ENCODE measurements at regions not wholly inside any gene's neighbourhood (a gene's known extent, or its start where the extent isn't known, plus 50 kb on each side); places are given as distances from the start of the nearest gene placed in this dataset.

DNA sequence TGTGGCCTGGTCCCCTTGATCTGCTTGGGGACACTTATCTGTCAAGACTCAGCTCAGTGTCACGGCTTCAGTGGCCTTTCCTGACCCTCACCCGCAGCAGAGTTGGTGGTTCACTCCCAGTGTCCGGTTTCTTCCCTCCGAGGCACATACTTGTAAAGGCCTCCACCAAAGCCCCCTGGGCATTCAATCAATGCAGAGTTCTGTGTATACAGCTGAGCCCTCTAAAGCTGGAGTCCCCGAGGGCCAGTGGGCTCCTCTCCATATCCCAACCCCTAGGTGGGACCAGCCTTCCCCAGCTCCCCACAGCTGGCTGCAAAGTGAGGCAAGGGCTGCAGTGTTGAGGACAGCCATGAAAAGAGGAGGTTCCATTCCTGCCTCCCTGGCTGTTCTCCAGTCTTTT, 70.9 kb upstream of the RGMA start:
- TF ChIP-seq ISL1 (CRISPR knock-in tag; IDR thresholded peaks at IDR 0.05): no peak
- no peak for TF ChIP-seq ZFP30 (CRISPR knock-in tag; IDR thresholded peaks at IDR 0.05)
- no peak for TF ChIP-seq PPARA (CRISPR knock-in tag; IDR thresholded peaks at IDR 0.05; ENCODE audit: borderline replicate concordance)
- TF ChIP-seq BACH2 (CRISPR knock-in tag; IDR thresholded peaks at IDR 0.05; ENCODE audit: borderline replicate concordance): no peak
- TF ChIP-seq CREB5 (CRISPR knock-in tag; IDR thresholded peaks at IDR 0.05; ENCODE audit: low read depth): no peak
- TF ChIP-seq TOX (CRISPR knock-in tag; IDR thresholded peaks at IDR 0.05; ENCODE audit: borderline replicate concordance): no peak
- no peak for TF ChIP-seq ARNTL (CRISPR knock-in tag; IDR thresholded peaks at IDR 0.05; ENCODE audit: borderline replicate concordance, low read depth)
- no peak for ATAC-seq

DNA sequence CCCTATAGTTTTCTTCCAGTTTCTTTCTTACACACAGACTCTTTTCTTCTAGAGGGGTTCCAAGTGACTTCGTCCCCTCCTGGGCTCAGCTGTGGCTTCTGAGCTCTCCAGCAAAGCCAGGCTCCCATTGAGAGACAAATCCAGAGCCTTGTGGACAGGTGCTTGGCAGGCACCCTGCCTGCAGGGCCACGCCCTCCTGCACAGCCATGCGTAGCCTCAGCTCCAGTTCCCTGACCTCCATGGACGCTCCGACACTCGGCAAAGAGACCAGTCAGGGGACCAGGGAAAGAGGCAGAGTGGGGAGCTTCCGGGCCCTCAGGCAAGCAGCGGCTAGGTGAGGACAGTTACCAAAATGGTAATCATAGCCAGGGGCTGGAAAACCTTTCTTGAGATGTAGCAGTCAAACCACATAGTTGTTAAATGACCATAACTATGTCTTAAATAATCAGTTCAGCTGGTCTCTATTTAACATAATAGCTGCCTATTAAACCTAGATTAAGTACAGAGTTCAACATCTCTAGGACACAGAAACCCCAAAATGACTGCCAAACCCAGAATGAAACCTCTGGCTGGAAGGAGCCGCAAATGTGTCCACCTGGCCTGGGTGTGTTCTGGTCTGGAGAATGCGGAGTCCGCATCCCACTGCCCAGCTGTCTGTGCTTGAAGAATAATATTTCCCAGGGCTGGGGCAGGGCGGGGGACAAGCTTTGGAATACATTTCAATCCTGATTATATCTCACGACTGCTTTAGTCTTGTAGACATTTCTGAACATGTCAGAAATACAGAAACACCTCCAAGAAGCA, 69.3 kb upstream of the RGMA start:
- TF ChIP-seq TCF4 (CRISPR knock-in tag; IDR thresholded peaks at IDR 0.05; ENCODE audit: borderline replicate concordance) (no peak), ISL1 (CRISPR knock-in tag; IDR thresholded peaks at IDR 0.05) (no peak), ARNTL (CRISPR knock-in tag; IDR thresholded peaks at IDR 0.05; ENCODE audit: borderline replicate concordance, low read depth) (no peak), CSDC2 (CRISPR knock-in tag; IDR thresholded peaks at IDR 0.05) (no peak), POU6F1 (CRISPR knock-in tag; IDR thresholded peaks at IDR 0.05; ENCODE audit: borderline replicate concordance, low read depth) (no peak), BACH2 (CRISPR knock-in tag; IDR thresholded peaks at IDR 0.05; ENCODE audit: borderline replicate concordance) (no peak), ZC3H10 (CRISPR knock-in tag; IDR thresholded peaks at IDR 0.05) (no peak), ZNF8 (CRISPR knock-in tag; IDR thresholded peaks at IDR 0.05) (no peak)
- TF ChIP-seq, protein P1, sequence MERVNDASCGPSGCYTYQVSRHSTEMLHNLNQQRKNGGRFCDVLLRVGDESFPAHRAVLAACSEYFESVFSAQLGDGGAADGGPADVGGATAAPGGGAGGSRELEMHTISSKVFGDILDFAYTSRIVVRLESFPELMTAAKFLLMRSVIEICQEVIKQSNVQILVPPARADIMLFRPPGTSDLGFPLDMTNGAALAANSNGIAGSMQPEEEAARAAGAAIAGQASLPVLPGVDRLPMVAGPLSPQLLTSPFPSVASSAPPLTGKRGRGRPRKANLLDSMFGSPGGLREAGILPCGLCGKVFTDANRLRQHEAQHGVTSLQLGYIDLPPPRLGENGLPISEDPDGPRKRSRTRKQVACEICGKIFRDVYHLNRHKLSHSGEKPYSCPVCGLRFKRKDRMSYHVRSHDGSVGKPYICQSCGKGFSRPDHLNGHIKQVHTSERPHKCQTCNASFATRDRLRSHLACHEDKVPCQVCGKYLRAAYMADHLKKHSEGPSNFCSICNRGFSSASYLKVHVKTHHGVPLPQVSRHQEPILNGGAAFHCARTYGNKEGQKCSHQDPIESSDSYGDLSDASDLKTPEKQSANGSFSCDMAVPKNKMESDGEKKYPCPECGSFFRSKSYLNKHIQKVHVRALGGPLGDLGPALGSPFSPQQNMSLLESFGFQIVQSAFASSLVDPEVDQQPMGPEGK (CRISPR knock-in tag; IDR thresholded peaks at IDR 0.05; ENCODE audit: borderline replicate concordance): no peak
- no peak for ATAC-seq

- TF ChIP-seq ZFP30 (CRISPR knock-in tag; IDR thresholded peaks at IDR 0.05) (no peak), ZFP3 (CRISPR knock-in tag; IDR thresholded peaks at IDR 0.05) (no peak), ARNTL (CRISPR knock-in tag; IDR thresholded peaks at IDR 0.05; ENCODE audit: borderline replicate concordance, low read depth) (no peak), OSR1 (CRISPR knock-in tag; IDR thresholded peaks at IDR 0.05) (no peak), ZNF8 (CRISPR knock-in tag; IDR thresholded peaks at IDR 0.05) (no peak), CSRNP3 (CRISPR knock-in tag; IDR thresholded peaks at IDR 0.05) (no peak), SNAI2 (CRISPR knock-in tag; IDR thresholded peaks at IDR 0.05) (no peak), CSDC2 (CRISPR knock-in tag; IDR thresholded peaks at IDR 0.05) (no peak), TSHZ2 (CRISPR knock-in tag; IDR thresholded peaks at IDR 0.05) (no peak), BACH2 (CRISPR knock-in tag; IDR thresholded peaks at IDR 0.05; ENCODE audit: borderline replicate concordance) (no peak), POU6F1 (CRISPR knock-in tag; IDR thresholded peaks at IDR 0.05; ENCODE audit: borderline replicate concordance, low read depth) (no peak), CREB5 (CRISPR knock-in tag; IDR thresholded peaks at IDR 0.05; ENCODE audit: low read depth) (no peak), ZNF565 (CRISPR knock-in tag; conservative IDR thresholded peaks at IDR 0.05; ENCODE audit: low read depth) (no peak), TOX (CRISPR knock-in tag; IDR thresholded peaks at IDR 0.05; ENCODE audit: borderline replicate concordance) (no peak), ZC3H10 (CRISPR knock-in tag; IDR thresholded peaks at IDR 0.05) (no peak), GLIS3 (CRISPR knock-in tag; IDR thresholded peaks at IDR 0.05) (no peak), ESRRG (CRISPR knock-in tag; IDR thresholded peaks at IDR 0.05) (no peak), TCF4 (CRISPR knock-in tag; IDR thresholded peaks at IDR 0.05; ENCODE audit: borderline replicate concordance) (no peak)
- no peak for ATAC-seq
Measured at GRCh38 chr15:93154666-93155065, 65.7 kb upstream of the RGMA start.
